GM18511 (cell line): ENCODE measurements at regions not wholly inside any gene's neighbourhood (a gene's known extent, or its start where the extent isn't known, plus 50 kb on each side); places are given as distances from the start of the nearest gene placed in this dataset.

Source experiments
- ATAC-seq: cut with Tn5 transposase; IDR thresholded peaks from one replicate; pipeline ENCODE4 v1.9.1; 2021; ENCODE audit warnings: mild to moderate bottlenecking, moderate library complexity; ENCODE audit not compliant: unreplicated experiment

- ATAC-seq, result no peak
Observed at GRCh38 chr22:34129691-34130486, 209.6 kb upstream of the LARGE1 start.

- no peak for ATAC-seq
Observed at GRCh38 chr22:34135749-34136148, 215.5 kb upstream of the LARGE1 start.

- no peak for ATAC-seq
Observed at GRCh38 chr22:34150023-34150422, 229.7 kb upstream of the LARGE1 start.

- ATAC-seq, result no peak
Observed at GRCh38 chr22:34159491-34159890, 239.2 kb upstream of the LARGE1 start.

GRCh38 chr22:34160141-34160783 lies 240.0 kb upstream of the LARGE1 start:
- ATAC-seq, result no peak

DNA sequence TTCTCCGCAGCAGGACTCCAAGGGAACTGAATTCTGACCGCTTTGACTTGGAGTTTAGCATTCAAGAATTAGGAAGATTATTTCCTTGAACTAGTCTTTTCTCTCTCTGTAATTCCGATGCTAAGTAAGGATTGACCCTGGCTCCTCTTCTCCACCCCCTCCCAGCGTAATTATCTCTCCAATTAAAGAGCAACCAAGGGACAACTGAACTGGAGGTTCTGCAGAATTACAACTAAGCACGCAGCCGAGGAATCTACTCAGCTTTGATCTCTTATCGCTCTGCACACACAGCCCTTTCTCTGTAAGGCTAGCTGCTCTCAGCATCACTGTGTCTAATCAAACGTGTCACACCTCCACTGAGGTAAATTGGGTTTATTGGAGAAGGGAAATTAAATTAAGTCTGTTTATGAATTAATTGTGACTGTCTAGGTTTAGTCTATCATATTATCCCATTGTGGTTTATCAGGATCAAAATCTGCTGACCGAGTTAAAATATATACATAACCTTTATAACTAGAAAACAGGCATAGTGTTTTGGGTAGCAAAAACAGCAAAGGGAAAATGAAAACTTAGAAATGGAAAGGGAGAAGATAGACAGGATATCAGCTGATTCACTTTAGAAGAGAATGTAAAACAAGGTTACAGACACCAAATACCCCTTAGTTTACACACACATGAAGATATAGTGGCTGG lies 241.3 kb upstream of the LARGE1 start:
- ATAC-seq, result no peak

DNA sequence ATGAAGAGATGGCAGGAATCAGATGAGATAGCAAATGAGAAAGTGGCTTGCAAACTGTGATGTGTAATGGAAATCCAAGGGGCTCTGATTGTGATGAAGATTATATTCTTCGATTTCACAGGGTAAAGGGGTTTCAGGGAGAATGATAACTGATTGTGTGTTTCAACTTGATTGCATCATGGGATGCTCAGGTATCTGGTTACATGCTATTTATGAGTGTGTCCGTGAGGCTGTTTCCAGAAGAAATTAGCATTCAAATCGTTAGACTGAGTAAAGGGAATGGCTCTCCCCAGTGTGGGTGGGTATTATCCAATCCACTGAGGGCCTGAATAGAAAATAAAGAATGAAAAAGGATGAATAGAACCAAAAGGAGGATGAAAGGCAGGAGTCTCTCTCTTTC lies 278.7 kb upstream of the LARGE1 start:
- no peak for ATAC-seq

DNA sequence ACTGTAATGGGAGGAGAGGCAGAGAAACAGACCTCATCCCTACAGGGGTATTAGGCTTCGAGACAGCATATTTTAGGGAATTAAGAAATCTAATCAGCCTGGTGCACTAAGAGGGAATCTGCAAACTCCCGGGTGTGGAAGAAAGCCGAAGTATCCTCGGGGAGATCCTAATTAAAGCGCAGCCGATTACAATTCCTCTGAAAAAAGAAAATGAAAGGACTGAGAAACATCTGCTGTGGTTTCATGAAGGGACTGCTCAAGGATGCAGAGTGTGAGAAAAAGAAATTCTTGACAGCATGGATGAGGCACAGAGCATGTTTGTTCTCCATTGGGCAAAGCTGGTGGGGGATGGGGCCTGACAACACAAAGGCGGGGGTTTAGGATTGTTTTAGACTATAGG lies 290.0 kb upstream of the LARGE1 start:
- ATAC-seq, result no peak

DNA sequence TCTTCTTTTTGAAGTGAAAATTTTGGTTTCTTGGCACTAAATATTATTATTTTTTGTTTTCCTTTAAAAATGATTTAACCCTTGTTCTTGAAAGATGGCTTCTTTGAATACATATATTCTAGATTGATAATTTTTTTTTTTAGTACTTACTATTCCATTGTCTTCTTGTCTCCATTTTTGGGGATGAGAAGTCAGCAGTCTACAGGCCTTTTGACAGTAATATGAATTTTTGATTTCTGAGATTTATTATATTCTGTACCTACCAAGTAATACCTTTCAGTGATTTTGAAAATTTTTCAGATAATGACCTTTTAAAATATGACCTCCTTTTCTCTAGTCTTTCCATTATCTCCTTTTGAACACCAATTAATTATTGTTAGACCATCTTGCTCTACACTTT lies 294.1 kb upstream of the LARGE1 start:
- ATAC-seq, result no peak

DNA sequence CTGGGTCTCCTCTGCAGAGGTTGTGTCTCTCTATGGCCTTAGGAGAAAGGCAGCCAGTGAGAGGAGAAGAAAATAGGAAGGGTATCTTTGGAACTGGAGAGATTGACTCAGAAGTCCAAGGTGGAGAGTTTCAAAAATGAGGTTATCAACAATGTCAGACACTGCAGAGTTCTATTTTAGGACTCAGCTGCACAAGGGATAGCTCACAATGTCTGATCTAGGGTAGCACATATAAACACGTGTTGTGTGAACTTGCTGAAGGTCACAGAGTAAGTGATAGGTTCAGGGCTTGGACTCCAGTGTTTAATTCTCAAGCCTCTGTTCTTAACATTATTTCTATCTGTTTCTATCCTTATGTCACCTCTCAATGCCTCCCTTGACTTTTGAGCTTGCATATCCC lies 305.0 kb upstream of the LARGE1 start:
- no peak for ATAC-seq

DNA sequence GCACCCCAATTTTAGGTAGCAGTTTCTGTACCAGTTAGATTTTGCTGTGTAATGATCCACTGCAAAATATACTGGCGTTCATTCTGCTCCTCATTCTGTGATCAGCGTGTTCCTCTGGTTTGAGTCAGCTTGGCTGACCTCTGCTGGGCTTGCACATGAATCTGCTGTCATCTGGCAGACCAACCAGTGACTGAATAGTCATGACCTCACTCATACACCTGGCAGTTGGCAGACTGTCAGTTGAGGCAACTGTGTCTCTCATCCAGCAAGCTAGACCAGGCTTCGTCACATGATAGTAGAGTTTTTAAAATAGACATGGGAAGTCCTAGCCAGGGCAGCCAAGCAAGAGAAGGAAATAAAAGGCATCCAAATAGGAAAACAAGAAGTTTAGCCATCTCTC lies 316.3 kb upstream of the LARGE1 start:
- ATAC-seq, result no peak

DNA sequence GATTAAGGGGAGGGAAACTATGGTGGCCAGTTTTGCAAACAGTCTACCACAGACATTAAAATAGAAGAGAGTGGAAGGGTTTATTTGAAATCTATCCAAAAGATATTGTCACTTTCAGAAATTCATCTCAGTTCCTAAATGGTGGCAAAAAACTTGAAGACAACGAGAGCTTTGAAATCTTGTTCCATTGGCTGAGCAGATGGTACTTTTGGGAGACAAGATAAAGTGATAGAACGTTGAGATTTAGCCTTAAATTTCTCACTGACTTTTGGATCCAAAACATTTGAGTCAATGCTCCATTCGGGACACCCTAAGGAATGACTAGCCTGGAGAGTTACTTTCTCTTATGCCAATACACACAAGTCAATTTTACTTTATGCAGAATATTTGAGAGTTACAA lies 319.1 kb upstream of the LARGE1 start:
- no peak for ATAC-seq

DNA sequence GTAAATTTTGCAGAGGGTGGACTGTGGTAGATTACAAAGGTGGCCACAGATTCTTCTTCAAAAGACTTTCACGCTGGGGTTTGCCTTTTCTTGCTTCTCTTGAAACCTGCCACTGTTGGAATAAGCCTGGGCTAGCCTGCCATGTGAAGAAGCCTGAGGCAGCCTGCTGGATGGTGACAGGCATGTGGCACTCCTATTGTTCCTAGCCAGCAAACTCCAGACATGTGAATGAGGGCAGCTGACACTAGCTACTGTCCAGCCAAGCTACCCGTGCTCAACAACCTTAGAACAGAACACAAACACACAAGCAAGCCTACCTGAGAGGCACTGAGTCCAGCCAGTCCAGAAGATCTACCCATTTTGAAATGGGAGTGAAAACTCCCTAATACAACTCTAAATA lies 322.7 kb upstream of the LARGE1 start:
- no peak for ATAC-seq

DNA sequence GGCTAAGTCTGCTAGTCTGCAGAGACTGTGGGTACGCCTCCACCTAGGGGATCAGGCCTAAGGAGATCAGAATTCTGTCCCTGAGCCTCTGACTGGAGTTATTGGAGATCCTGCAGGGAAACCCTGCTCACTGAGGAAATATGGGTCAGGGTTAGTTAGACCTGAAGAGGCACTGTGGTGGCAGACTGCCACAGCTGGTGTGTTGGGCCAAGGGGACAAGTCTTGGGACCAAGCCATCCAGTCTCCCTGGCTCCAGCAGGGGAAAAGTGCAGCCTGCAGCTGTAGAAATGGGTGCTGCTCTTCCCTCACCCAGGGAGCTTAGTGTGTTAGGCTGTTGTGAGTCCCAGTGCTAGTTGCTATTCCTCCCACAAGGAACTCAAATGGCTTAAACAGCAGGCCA lies 334.8 kb upstream of the LARGE1 start:
- ATAC-seq, result no peak

- ATAC-seq, result no peak
Observed at GRCh38 chr22:34278121-34278520, 357.8 kb upstream of the LARGE1 start.

GRCh38 chr22:34281738-34282137 lies 361.5 kb upstream of the LARGE1 start:
- no peak for ATAC-seq

GRCh38 chr22:34283844-34284243 lies 363.6 kb upstream of the LARGE1 start:
- no peak for ATAC-seq

GRCh38 chr22:34293324-34293723 lies 373.0 kb upstream of the LARGE1 start:
- ATAC-seq, result no peak

DNA sequence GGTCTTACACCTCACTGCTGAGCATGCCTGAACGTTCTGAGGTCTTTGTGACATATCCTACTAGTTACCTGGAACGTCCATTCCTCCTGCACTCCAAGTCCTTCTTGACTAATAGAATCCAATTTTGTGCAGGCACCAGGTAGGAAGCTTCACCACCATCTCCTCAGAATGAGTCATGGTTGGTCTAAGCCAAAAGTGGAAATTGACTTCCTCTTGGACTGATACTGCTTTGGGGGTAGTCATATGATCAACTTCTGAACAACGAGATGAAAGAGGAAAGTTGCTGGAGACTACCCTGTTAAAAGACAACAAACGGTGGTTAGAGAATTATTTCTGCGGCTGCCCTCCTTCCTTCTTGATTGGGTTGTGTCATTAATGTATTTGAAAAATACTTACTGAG lies 374.2 kb upstream of the LARGE1 start:
- no peak for ATAC-seq

- no peak for ATAC-seq
Observed at GRCh38 chr22:34294986-34295385, 374.7 kb upstream of the LARGE1 start.

DNA sequence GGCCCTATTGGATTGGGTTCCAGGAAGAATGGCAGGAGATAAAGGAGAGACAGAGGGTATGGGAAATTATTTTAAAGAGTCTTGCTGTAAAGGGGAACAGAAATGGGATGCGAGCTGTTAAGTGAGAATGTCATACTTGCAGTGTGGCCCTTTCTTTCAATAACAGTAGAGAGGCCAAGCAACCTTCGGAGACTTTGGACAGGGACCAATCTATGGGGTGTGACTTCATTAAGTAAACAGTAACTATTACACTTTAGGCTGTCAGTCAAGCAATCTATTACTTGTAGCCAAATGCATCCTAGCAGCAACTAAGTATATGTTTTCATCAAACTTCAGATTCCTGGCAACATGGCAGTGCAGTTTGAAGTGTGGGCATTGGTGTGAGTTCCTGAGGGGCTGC lies 376.2 kb upstream of the LARGE1 start:
- no peak for ATAC-seq

DNA sequence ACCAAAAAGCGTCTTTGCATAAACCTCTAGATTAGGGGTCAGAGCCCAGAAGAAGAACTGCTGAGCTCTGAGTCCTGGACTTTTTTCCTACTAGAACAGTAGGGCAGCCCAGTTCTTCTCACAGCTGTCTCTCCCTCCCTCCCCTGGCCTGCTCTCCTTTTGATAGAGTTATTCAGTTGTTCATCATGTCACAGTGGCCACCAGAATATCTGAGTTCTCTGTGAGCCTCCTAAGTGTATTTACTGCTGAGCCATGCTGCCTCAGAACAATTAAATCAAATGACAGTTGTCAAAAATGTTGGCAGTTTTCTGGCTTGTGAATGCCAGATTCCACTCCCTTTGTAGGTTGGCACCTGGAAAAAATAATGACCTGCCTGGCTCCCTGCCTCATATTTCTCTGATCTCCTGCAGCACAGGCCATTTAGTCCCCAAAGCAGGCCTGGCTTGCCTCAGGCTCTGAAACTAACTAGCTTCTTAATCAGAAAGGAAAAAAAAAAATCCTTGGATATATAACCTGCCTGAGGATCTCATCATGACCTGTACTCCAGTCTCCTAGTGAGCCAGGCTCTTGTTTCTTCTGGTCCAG lies 377.4 kb upstream of the LARGE1 start:
- no peak for ATAC-seq
